Breast epithelium (tissue), 3 donors: ENCODE measurements at regions not wholly inside any gene's neighbourhood (a gene's known extent, or its start where the extent isn't known, plus 50 kb on each side); places are given as distances from the start of the nearest gene placed in this dataset.

Experiments
- CTCF ChIP-seq, 3 donors: fragments of 450-650 bp; IDR thresholded peaks; one replicate each; pipeline ENCODE4 v1.5.1; 2016 to 2017; ENCODE audit warnings: antibody characterized with exemption in 3 of 3, mild to moderate bottlenecking in 3 of 3, moderate library complexity in 3 of 3
- POLR2AphosphoS5 ChIP-seq, 3 donors: sonication (generic); formaldehyde crosslinking; IDR thresholded peaks; one replicate each; pipeline ENCODE4 v1.6.1; 2017; ENCODE audit warnings: antibody characterized with exemption in 3 of 3

GRCh38 chr9:87275047-87275725, 222.5 kb upstream of the DAPK1 start:
- TF ChIP-seq CTCF (IDR thresholded peaks at IDR 0.05) (no peak), POLR2AphosphoS5 (IDR thresholded peaks at IDR 0.05) (no peak)
